OCI-LY7 (cell line): ENCODE measurements at regions not wholly inside any gene's neighbourhood (a gene's known extent, or its start where the extent isn't known, plus 50 kb on each side); places are given as distances from the start of the nearest gene placed in this dataset.

Experiments
- EZH2phosphoT487 ChIP-seq: fragments of 200-600 bp; sonication (generic); IDR thresholded peaks from 2 replicates; pipeline ENCODE4 v1.6.1; 2018; ENCODE audit warnings: low read depth, borderline replicate concordance, mild to moderate bottlenecking, mixed run types, antibody characterized with exemption, low read length, moderate library complexity, mixed read lengths
- TF ChIP-seq, protein P1 (sequence below): fragments of 200-600 bp; sonication (generic); conservative IDR thresholded peaks from 2 replicates; pipeline ENCODE4 v1.5.1; 2014; ENCODE audit warnings: mild to moderate bottlenecking, antibody characterized with exemption, low read length, moderate library complexity, mixed read lengths

DNA sequence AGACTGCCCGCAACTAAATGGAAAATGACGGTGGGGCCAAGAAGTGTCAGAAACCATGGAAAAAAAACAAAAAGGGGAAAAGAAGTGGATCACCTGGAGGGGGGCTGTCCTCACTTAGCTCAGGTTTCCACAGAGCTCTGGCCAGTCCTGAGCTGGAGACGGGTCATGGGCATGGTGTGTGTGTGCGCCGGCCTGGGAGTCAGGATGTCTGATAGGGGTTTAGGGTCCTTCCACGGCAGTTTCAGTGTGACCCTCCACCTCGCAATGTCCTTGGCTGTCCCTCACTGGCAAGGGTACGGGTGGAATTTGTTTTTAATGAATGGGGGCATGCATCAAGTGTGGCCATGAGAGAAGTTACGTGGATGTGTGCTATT lies 133.2 kb upstream of the MEIS1 start:
- TF ChIP-seq, protein P1, sequence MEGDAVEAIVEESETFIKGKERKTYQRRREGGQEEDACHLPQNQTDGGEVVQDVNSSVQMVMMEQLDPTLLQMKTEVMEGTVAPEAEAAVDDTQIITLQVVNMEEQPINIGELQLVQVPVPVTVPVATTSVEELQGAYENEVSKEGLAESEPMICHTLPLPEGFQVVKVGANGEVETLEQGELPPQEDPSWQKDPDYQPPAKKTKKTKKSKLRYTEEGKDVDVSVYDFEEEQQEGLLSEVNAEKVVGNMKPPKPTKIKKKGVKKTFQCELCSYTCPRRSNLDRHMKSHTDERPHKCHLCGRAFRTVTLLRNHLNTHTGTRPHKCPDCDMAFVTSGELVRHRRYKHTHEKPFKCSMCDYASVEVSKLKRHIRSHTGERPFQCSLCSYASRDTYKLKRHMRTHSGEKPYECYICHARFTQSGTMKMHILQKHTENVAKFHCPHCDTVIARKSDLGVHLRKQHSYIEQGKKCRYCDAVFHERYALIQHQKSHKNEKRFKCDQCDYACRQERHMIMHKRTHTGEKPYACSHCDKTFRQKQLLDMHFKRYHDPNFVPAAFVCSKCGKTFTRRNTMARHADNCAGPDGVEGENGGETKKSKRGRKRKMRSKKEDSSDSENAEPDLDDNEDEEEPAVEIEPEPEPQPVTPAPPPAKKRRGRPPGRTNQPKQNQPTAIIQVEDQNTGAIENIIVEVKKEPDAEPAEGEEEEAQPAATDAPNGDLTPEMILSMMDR, result no peak
- TF ChIP-seq EZH2phosphoT487, result no peak
